SK-N-SH (cell line): ENCODE measurements at regions not wholly inside any gene's neighbourhood (a gene's known extent, or its start where the extent isn't known, plus 50 kb on each side); places are given as distances from the start of the nearest gene placed in this dataset.
A peak's percentile ranks its signal among the peaks of the same experiment; 100 is the strongest.

ENCODE experiments used
- CTCF ChIA-PET: fragments of 300-600, 350-600 bp; formaldehyde crosslinking; extraction: SDS; loops from one replicate; lab custom pipeline; 2021; lab: Yijun Ruan, JAX
- POLR2A ChIA-PET: fragments of 350-600 bp; sonication (Branson Sonifier 250); formaldehyde crosslinking; extraction: SDS; loops from one replicate; lab custom pipeline; 2020; ENCODE audit warnings: antibody characterized with exemption, inconsistent platforms; lab: Yijun Ruan, JAX
- DNase-seq: peaks from one replicate; pipeline ENCODE4 v3.0.0; 2012
- H2AFZ ChIP-seq: fragments of 200-600 bp; sonication (generic); 2 replicates; pipeline ENCODE4 v1.8.1; 2016; ENCODE audit warnings: antibody characterized with exemption, mild to moderate bottlenecking, low read depth
- H3F3A ChIP-seq: fragments of 200-600 bp; sonication (generic); replicated peaks from 2 replicates; pipeline ENCODE3; 2016; ENCODE audit warnings: antibody characterized with exemption, mild to moderate bottlenecking; ENCODE audit not compliant: insufficient read depth
- H3K27ac ChIP-seq, 2 experiments: fragments of 200-500 bp in 1 of 2; fragments of 200-600 bp in 1 of 2; sonication (Bioruptor generic) in 1 of 2; sonication (generic), shearing (Covaris generic) in 1 of 2; 2 replicates each; pipeline versions ENCODE4 v1.5.1 to v1.6.1; 2014 to 2016; ENCODE audit warnings: low read depth in 2 of 2, inconsistent platforms in 1 of 2, low read length in 1 of 2, mild to moderate bottlenecking in 1 of 2, mixed read lengths in 1 of 2
- H3K27me3 ChIP-seq: fragments of 200-600 bp; sonication (generic), shearing (Covaris generic); 2 replicates; pipeline ENCODE4 v1.6.1; 2016; ENCODE audit warnings: mixed run types; ENCODE audit not compliant: insufficient read depth
- H3K36me3 ChIP-seq, 2 experiments: fragments of 200-500 bp in 1 of 2; fragments of 200-600 bp in 1 of 2; sonication (Bioruptor generic) in 1 of 2; sonication (generic) in 1 of 2; replicated peaks in 1 of 2; 2 replicates each; pipeline versions ENCODE3 to v1.5.1; 2014 to 2016; ENCODE audit warnings: low read length in 1 of 2, mild to moderate bottlenecking in 1 of 2; ENCODE audit not compliant: insufficient read depth in 2 of 2, control insufficient read depth in 1 of 2
- H3K4me1 ChIP-seq, 2 experiments: fragments of 200-500 bp in 1 of 2; fragments of 200-600 bp in 1 of 2; sonication (Bioruptor generic) in 1 of 2; sonication (generic), shearing (Covaris generic) in 1 of 2; 2 replicates each; pipeline versions ENCODE4 v1.5.1 to v1.6.1; 2014 to 2016; ENCODE audit warnings: low read depth in 1 of 2, low read length in 1 of 2, mixed run types in 1 of 2; ENCODE audit not compliant: insufficient read depth in 2 of 2, control insufficient read depth in 1 of 2
- H3K4me2 ChIP-seq: fragments of 200-600 bp; sonication (generic), shearing (Covaris generic); 2 replicates; pipeline ENCODE4 v1.6.1; 2017; ENCODE audit warnings: mixed run types
- H3K4me3 ChIP-seq, 2 experiments: fragments of 200-500 bp in 1 of 2; fragments of 200-600 bp in 1 of 2; sonication (Bioruptor generic) in 1 of 2; sonication (generic), shearing (Covaris generic) in 1 of 2; 2 replicates each; pipeline versions ENCODE4 v1.5.1 to v1.8.1; 2014 to 2016; ENCODE audit warnings: low read depth in 2 of 2, inconsistent platforms in 1 of 2, low read length in 1 of 2, mild to moderate bottlenecking in 1 of 2, mixed read lengths in 1 of 2, moderate library complexity in 1 of 2
- H3K79me2 ChIP-seq: fragments of 200-600 bp; sonication (generic); 2 replicates; pipeline ENCODE4 v1.8.1; 2017; ENCODE audit warnings: mild to moderate bottlenecking; ENCODE audit not compliant: insufficient read depth
- H3K9ac ChIP-seq: fragments of 200-600 bp; sonication (generic); 2 replicates; pipeline ENCODE4 v1.6.1; 2017; ENCODE audit warnings: mixed run types
- H3K9me2 ChIP-seq: fragments of 200-600 bp; sonication (generic); 2 replicates; pipeline ENCODE4 v1.6.1; 2017; ENCODE audit warnings: mixed run types
- H3K9me3 ChIP-seq: fragments of 200-600 bp; sonication (generic); 2 replicates; pipeline ENCODE4 v1.6.1; 2017; ENCODE audit warnings: mixed run types, mild to moderate bottlenecking, moderate library complexity
- H4K20me1 ChIP-seq: fragments of 200-600 bp; sonication (generic); 2 replicates; pipeline ENCODE4 v1.6.1; 2017; ENCODE audit warnings: mild to moderate bottlenecking, mixed run types; ENCODE audit not compliant: insufficient read depth
- MXI1 ChIP-seq: IDR thresholded peaks from 2 replicates; pipeline ENCODE4 v1.6.1; 2012; ENCODE audit warnings: mild to moderate bottlenecking, low read depth, low read length, improper control_type of control experiment
- WGBS: methylation state at CpG from one replicate; pipeline ENCODE4 v1.1.6; 2017; ENCODE audit warnings: low lambda C conversion rate; 5-methylcytosine and 5-hydroxymethylcytosine counted together
- TF ChIP-seq, protein P1 (sequence below): IDR thresholded peaks from 2 replicates; pipeline ENCODE4 v1.4.0; 2012; ENCODE audit warnings: low read depth
- TF ChIP-seq, protein P2 (sequence below): fragments of 150-350 bp; IDR thresholded peaks from 2 replicates; pipeline ENCODE4 v1.6.1; 2016; ENCODE audit warnings: mild to moderate bottlenecking, low read depth, low read length
- TF ChIP-seq, protein P3 (sequence below): fragments of 150-350 bp; IDR thresholded peaks from 2 replicates; pipeline ENCODE4 v1.6.1; 2017; ENCODE audit warnings: antibody characterized with exemption, low read length, low read depth, borderline replicate concordance

DNA sequence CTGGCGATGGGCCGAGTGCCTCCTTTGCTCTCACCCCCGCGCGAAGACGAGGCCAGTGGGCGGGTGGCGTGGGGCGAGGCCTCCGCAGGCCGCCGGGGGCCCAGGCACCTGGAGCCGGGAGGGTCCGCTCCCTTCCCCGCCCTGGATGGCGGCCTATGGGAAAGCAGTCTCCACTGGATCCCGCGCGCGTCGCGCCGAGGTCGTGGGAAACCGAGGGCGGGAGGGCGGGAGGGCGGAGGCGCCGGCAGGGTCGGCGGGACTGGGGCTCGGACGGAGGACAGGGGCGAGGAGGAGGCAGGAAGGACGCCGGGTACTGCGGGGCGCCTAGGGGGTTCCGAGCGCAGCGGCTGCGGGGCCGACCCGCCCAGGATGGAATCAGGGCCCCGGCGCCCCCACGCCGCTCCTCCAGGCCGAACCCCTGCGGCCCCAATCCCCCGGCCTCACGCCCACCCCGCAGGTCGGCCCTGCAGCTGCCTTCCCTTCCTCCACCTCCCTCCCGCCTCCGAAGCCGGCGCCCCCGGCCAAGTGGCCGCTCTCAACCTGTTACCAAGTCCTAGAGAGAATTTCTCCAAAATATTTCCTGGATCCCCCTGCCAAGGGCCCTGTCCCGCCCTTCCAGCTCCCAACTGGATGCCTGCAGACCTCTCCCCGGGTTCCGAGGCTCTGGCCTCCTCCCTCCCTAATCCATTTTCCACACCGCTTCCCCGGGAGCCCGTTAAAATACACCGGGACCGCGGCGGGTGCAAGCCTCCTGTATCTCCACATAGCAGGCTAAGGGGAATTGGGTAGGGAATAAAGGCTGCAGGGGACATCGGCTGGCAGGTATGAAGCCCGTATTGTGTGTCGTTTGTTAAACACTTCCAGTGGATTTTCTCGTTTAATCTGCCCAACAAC lies 146.3 kb downstream of the ERCC6L2 start:
- no peak for TF ChIP-seq MXI1
- TF ChIP-seq, all 33 proteins: peak for 0
- Histone ChIP-seq H3K9me3 (no peaks in the 10 kb centered on the region), H3K36me3 (peaks cover 0 to 2% of the 10 kb centered on the region in 2 experiments), H3F3A (no peaks in the 10 kb centered on the region), H2AFZ (peak overlapping the region; percentile 78; the same call in 1 of the 2 replicates), H3K4me2 (peak overlapping the region; percentile 78), H3K9ac (peak overlapping the region; percentile 28; the same call in 1 of the 2 replicates), H3K79me2 (no peaks in the 10 kb centered on the region), H3K27me3 (peaks cover 6% of the 10 kb centered on the region; the same call in 1 of the 2 replicates), H4K20me1 (no peaks in the 10 kb centered on the region), H3K4me1 (no peaks in the 10 kb centered on the region; a peak in 1 of 4 replicates), H3K4me3 (peak overlapping the region; percentile 53 to 62), H3K9me2 (no peaks in the 10 kb centered on the region), H3K27ac (no peak overlapping the region)
- POLR2A ChIA-PET = no interaction called here
- CTCF ChIA-PET = no interaction called here
- WGBS = 35% methylated on average over 34 of the region's 75 CpGs
- DNase-seq = peak; percentile 80

DNA sequence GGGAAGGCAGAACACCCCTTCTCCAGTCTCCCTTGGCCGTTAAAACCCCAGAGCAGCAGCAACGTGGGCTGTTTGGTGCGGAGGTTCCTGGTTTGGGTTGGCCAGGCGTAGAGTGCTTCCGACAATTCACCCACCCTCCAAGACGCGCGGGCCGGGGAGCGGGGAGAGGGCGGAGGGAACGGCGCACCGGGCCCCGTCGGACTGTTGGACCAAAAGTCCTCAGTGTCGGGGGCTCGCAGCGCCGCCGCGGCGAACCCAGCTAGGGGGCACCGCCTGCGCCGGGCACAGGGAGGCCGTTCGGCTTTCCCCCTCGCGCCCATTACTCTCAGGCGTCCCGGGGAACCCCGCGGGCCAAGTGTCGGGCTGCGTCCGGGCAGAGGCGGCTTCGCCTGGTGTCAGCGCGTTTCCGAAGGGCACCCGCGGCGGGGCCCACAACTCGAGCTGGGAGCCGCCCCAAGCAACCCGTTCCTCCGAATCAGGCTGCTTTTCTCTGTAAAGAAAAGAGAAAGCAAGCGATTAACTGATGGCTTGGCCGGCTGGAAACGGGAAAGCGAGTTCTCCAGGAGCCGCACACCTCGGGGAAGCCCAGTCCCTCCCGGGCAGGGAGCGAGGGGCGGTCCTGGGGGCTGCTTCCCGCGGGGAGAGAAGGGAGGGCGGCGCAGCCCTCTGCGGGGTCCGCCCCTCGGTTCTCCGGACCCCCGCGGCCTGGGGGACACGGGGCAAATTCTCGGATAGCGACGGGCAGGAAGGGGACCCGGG lies 145.5 kb downstream of the ERCC6L2 start:
- Histone ChIP-seq H3K9me3 (no peaks in the 10 kb centered on the region), H3K4me1 (no peaks in the 10 kb centered on the region; a peak in 1 of 4 replicates), H3K79me2 (no peaks in the 10 kb centered on the region), H2AFZ (peak overlapping the region; percentile 78; the same call in 1 of the 2 replicates), H3K4me2 (peak overlapping the region; percentile 78), H3K27me3 (peaks cover 6% of the 10 kb centered on the region; the same call in 1 of the 2 replicates), H3K27ac (no peak overlapping the region), H3K9ac (peak overlapping the region; percentile 28; the same call in 1 of the 2 replicates), H3K4me3 (peak overlapping the region; percentile 53 to 62), H3K9me2 (no peaks in the 10 kb centered on the region), H3F3A (no peaks in the 10 kb centered on the region), H3K36me3 (peaks cover under 1 to 2% of the 10 kb centered on the region in 2 experiments), H4K20me1 (no peaks in the 10 kb centered on the region)
- CTCF ChIA-PET = interaction anchor here (0.6 to 1.3 kb wide), 2 partner anchors 13 to 144 kb away, joined by 3 read pairs; no protein-coding TSS in a partner anchor
- peak; percentile 86 for DNase-seq
- POLR2A ChIA-PET = interaction anchor here (0.8 kb wide), 1 partner anchor 197 kb away, joined by 3 read pairs; no protein-coding TSS in a partner anchor
- TF ChIP-seq, protein P1, sequence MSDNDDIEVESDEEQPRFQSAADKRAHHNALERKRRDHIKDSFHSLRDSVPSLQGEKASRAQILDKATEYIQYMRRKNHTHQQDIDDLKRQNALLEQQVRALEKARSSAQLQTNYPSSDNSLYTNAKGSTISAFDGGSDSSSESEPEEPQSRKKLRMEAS = 0 out of 2 replicates have a peak, but pooled peaks have one; percentile 15
- TF ChIP-seq, protein P2, sequence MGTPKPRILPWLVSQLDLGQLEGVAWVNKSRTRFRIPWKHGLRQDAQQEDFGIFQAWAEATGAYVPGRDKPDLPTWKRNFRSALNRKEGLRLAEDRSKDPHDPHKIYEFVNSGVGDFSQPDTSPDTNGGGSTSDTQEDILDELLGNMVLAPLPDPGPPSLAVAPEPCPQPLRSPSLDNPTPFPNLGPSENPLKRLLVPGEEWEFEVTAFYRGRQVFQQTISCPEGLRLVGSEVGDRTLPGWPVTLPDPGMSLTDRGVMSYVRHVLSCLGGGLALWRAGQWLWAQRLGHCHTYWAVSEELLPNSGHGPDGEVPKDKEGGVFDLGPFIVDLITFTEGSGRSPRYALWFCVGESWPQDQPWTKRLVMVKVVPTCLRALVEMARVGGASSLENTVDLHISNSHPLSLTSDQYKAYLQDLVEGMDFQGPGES = no peak
- TF ChIP-seq, protein P3, sequence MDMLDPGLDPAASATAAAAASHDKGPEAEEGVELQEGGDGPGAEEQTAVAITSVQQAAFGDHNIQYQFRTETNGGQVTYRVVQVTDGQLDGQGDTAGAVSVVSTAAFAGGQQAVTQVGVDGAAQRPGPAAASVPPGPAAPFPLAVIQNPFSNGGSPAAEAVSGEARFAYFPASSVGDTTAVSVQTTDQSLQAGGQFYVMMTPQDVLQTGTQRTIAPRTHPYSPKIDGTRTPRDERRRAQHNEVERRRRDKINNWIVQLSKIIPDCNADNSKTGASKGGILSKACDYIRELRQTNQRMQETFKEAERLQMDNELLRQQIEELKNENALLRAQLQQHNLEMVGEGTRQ = no peak
- WGBS = 17% methylated on average over 39 of the region's 73 CpGs
